ENCODE measurements at regions not wholly inside any gene's neighbourhood (a gene's known extent, or its start where the extent isn't known, plus 50 kb on each side); places are given as distances from the start of the nearest gene placed in this dataset.

DNA sequence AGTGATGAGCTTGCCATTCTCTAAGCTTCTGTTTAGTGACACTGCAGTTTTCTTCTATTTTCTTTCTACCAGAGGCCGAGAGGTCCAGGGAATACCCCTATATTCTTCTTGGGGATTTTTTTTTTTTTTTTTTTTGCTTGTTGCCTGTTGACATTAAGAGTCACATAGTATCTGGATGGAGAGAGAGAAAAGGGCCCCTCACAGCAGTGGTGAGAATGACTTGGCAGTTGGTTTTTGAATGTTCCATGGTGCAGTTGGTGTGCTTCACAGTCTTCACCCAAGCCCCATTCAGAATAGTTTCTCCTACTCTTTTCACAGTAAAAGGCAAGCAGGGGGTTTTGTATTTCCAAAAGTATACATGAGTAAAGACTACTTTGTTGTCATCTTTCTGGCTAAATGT is 577.9 kb downstream of the LMO7 start:
- 75% methylated on average over 1 of the region's 1 CpG for WGBS
- H3K9me3 ChIP-seq (ENCODE audit: control insufficient read depth in 4 of 4, low read length in 3 of 4): no peaks in the 10 kb centered on the region
- no peak for DNase-seq (ENCODE audit: low spot score)
- no peak for TF ChIP-seq CTCF (IDR thresholded peaks at IDR 0.05; ENCODE audit: low read depth, low read length, missing input control)
- TF ChIP-seq SP1 (IDR thresholded peaks at IDR 0.05): no peak
- TF ChIP-seq NR2F2 (IDR thresholded peaks at IDR 0.05): no peak
- no peak for TF ChIP-seq REST (IDR thresholded peaks at IDR 0.05)
- no peak for TF ChIP-seq HNF4G (IDR thresholded peaks at IDR 0.05)
- TF ChIP-seq HNF4A (conservative IDR thresholded peaks at IDR 0.05): no peak
- no peak for TF ChIP-seq JUND (IDR thresholded peaks at IDR 0.05)
- no peak for TF ChIP-seq EGR1 (IDR thresholded peaks at IDR 0.05; ENCODE audit: low read depth in 2 of 2)
- TF ChIP-seq RXRA (IDR thresholded peaks at IDR 0.05): no peak
- TF ChIP-seq FOXA2 (IDR thresholded peaks at IDR 0.05): no peak
- TF ChIP-seq GABPA (IDR thresholded peaks at IDR 0.05 in 1 of 2, conservative IDR thresholded peaks at IDR 0.05 in 1 of 2): no peak
- TF ChIP-seq, protein P1, sequence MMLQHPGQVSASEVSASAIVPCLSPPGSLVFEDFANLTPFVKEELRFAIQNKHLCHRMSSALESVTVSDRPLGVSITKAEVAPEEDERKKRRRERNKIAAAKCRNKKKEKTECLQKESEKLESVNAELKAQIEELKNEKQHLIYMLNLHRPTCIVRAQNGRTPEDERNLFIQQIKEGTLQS (IDR thresholded peaks at IDR 0.05): no peak
- no peak for TF ChIP-seq FOXA1 (IDR thresholded peaks at IDR 0.05)
- no peak for TF ChIP-seq TAF1 (conservative IDR thresholded peaks at IDR 0.05)
- TF ChIP-seq MAX (IDR thresholded peaks at IDR 0.05): no peak
- TF ChIP-seq, protein P2, sequence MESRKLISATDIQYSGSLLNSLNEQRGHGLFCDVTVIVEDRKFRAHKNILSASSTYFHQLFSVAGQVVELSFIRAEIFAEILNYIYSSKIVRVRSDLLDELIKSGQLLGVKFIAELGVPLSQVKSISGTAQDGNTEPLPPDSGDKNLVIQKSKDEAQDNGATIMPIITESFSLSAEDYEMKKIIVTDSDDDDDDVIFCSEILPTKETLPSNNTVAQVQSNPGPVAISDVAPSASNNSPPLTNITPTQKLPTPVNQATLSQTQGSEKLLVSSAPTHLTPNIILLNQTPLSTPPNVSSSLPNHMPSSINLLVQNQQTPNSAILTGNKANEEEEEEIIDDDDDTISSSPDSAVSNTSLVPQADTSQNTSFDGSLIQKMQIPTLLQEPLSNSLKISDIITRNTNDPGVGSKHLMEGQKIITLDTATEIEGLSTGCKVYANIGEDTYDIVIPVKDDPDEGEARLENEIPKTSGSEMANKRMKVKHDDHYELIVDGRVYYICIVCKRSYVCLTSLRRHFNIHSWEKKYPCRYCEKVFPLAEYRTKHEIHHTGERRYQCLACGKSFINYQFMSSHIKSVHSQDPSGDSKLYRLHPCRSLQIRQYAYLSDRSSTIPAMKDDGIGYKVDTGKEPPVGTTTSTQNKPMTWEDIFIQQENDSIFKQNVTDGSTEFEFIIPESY (IDR thresholded peaks at IDR 0.05): no peak
- no peak overlapping the region for H3K4me3 ChIP-seq (ENCODE audit: low read depth in 1 of 3, low read length in 3 of 3)
- no peak overlapping the region for H3K9ac ChIP-seq (ENCODE audit: low read depth in 1 of 2, low read length in 2 of 2)
- H3K4me1 ChIP-seq (ENCODE audit: control insufficient read depth in 4 of 4, insufficient read depth in 4 of 4, low read length in 3 of 4): no peaks in the 10 kb centered on the region
- no peak overlapping the region for H3K27ac ChIP-seq (ENCODE audit: low read depth in 1 of 2, low read length in 2 of 2)
- H3K27me3 ChIP-seq (ENCODE audit: control insufficient read depth in 4 of 4, insufficient read depth in 4 of 4, low read length in 3 of 4): no peaks in the 10 kb centered on the region
- no peaks in the 10 kb centered on the region for H3K36me3 ChIP-seq (ENCODE audit: control insufficient read depth in 4 of 4, insufficient read depth in 3 of 4, low read depth in 1 of 4, low read length in 3 of 4)

- Histone ChIP-seq H3K27ac (ENCODE audit: low read depth in 1 of 2, low read length in 2 of 2) (no peak overlapping the region), H3K36me3 (ENCODE audit: control insufficient read depth in 4 of 4, insufficient read depth in 3 of 4, low read depth in 1 of 4, low read length in 3 of 4) (no peaks in the 10 kb centered on the region), H3K9me3 (ENCODE audit: control insufficient read depth in 4 of 4, low read length in 3 of 4) (no peaks in the 10 kb centered on the region), H3K4me1 (ENCODE audit: control insufficient read depth in 4 of 4, insufficient read depth in 4 of 4, low read length in 3 of 4) (no peaks in the 10 kb centered on the region), H3K4me3 (ENCODE audit: low read depth in 1 of 3, low read length in 3 of 3) (no peak overlapping the region), H3K27me3 (ENCODE audit: control insufficient read depth in 4 of 4, insufficient read depth in 4 of 4, low read length in 3 of 4) (no peaks in the 10 kb centered on the region), H3K9ac (ENCODE audit: low read depth in 1 of 2, low read length in 2 of 2) (no peak overlapping the region)
- DNase-seq (ENCODE audit: low spot score): no peak
- 56% methylated on average over 3 of the region's 3 CpGs for WGBS
- no peak for TF ChIP-seq SP1 (IDR thresholded peaks at IDR 0.05)
- no peak for TF ChIP-seq CTCF (IDR thresholded peaks at IDR 0.05; ENCODE audit: low read depth, low read length, missing input control)
- no peak for TF ChIP-seq EGR1 (IDR thresholded peaks at IDR 0.05; ENCODE audit: low read depth in 2 of 2)
- TF ChIP-seq TAF1 (conservative IDR thresholded peaks at IDR 0.05): no peak
- no peak for TF ChIP-seq RAD21 (IDR thresholded peaks at IDR 0.05)
- TF ChIP-seq, protein P2 (IDR thresholded peaks at IDR 0.05): no peak
- no peak for TF ChIP-seq NR2F2 (IDR thresholded peaks at IDR 0.05)
Observed at GRCh38 chr13:76213423-76213904, 577.3 kb downstream of the LMO7 start.

Measured in liver (tissue), 8 donors.